ENCODE measurements at regions not wholly inside any gene's neighbourhood (a gene's known extent, or its start where the extent isn't known, plus 50 kb on each side); places are given as distances from the start of the nearest gene placed in this dataset.

- H2AFZ ChIP-seq (ENCODE audit: low read depth, low read length, severe bottlenecking): no peak overlapping the region
Measured at GRCh38 chr3:147813256-147813655, 404.1 kb downstream of the ZIC1 start.

GRCh38 chr3:147816752-147817151 is 407.6 kb downstream of the ZIC1 start:
- H4K20me1 ChIP-seq (ENCODE audit: low read depth, low read length): no peaks in the 10 kb centered on the region
- H3K4me2 ChIP-seq (ENCODE audit: low read depth, low read length, poor library complexity, severe bottlenecking): no peak overlapping the region
- H3K9me3 ChIP-seq (ENCODE audit: insufficient read depth, low read length): no peaks in the 10 kb centered on the region
- TF ChIP-seq EZH2phosphoT487 (conservative IDR thresholded peaks at IDR 0.05; ENCODE audit: low read length): no peak
- no peak for TF ChIP-seq CTCF (IDR thresholded peaks at IDR 0.05; ENCODE audit: insufficient read depth, low read length, poor library complexity, severe bottlenecking)
- no peaks in the 10 kb centered on the region for H3K36me3 ChIP-seq (ENCODE audit: low read length)
- no peaks in the 10 kb centered on the region for H3K79me2 ChIP-seq (ENCODE audit: insufficient read depth, low read length)
- no peak overlapping the region for H2AFZ ChIP-seq (ENCODE audit: low read depth, low read length, severe bottlenecking)
- H3K9ac ChIP-seq (ENCODE audit: low read length): no peak overlapping the region
- no peaks in the 10 kb centered on the region for H3F3A ChIP-seq (ENCODE audit: insufficient read depth)
- no peaks in the 10 kb centered on the region for H3K9me2 ChIP-seq (replicated peaks; ENCODE audit: insufficient read depth, low read length)
- no peak overlapping the region for H3K4me3 ChIP-seq (ENCODE audit: insufficient read depth, low read length, poor library complexity, severe bottlenecking)
- H3K27me3 ChIP-seq (ENCODE audit: low read length): no peaks in the 10 kb centered on the region
- no peak overlapping the region for H3K27ac ChIP-seq (ENCODE audit: low read depth, low read length)

More at GRCh38 chr3:147813256-147813655, 404.1 kb downstream of the ZIC1 start:
- Histone ChIP-seq H3K9me3 (ENCODE audit: insufficient read depth, low read length) (no peaks in the 10 kb centered on the region), H3K27ac (ENCODE audit: low read depth, low read length) (no peak overlapping the region), H3K36me3 (ENCODE audit: low read length) (no peaks in the 10 kb centered on the region), H3K79me2 (ENCODE audit: insufficient read depth, low read length) (no peaks in the 10 kb centered on the region), H3K9me2 (replicated peaks; ENCODE audit: insufficient read depth, low read length) (no peaks in the 10 kb centered on the region), H4K20me1 (ENCODE audit: low read depth, low read length) (no peaks in the 10 kb centered on the region), H3K4me3 (ENCODE audit: insufficient read depth, low read length, poor library complexity, severe bottlenecking) (no peak overlapping the region), H3K4me2 (ENCODE audit: low read depth, low read length, poor library complexity, severe bottlenecking) (no peak overlapping the region), H3K27me3 (ENCODE audit: low read length) (no peaks in the 10 kb centered on the region), H3K9ac (ENCODE audit: low read length) (no peak overlapping the region), H3F3A (ENCODE audit: insufficient read depth) (no peaks in the 10 kb centered on the region)
- TF ChIP-seq CTCF (IDR thresholded peaks at IDR 0.05; ENCODE audit: insufficient read depth, low read length, poor library complexity, severe bottlenecking) (no peak), EZH2phosphoT487 (conservative IDR thresholded peaks at IDR 0.05; ENCODE audit: low read length) (no peak)

- H3K9me2 ChIP-seq (replicated peaks; ENCODE audit: insufficient read depth, low read length): no peaks in the 10 kb centered on the region
- TF ChIP-seq EZH2phosphoT487 (conservative IDR thresholded peaks at IDR 0.05; ENCODE audit: low read length): no peak
- TF ChIP-seq CTCF (IDR thresholded peaks at IDR 0.05; ENCODE audit: insufficient read depth, low read length, poor library complexity, severe bottlenecking): no peak
- H3K27ac ChIP-seq (ENCODE audit: low read depth, low read length): no peak overlapping the region
- no peaks in the 10 kb centered on the region for H3K27me3 ChIP-seq (ENCODE audit: low read length)
- no peak overlapping the region for H3K4me2 ChIP-seq (ENCODE audit: low read depth, low read length, poor library complexity, severe bottlenecking)
- no peaks in the 10 kb centered on the region for H3K79me2 ChIP-seq (ENCODE audit: insufficient read depth, low read length)
- no peak overlapping the region for H3K4me3 ChIP-seq (ENCODE audit: insufficient read depth, low read length, poor library complexity, severe bottlenecking)
- no peaks in the 10 kb centered on the region for H3K9me3 ChIP-seq (ENCODE audit: insufficient read depth, low read length)
- no peaks in the 10 kb centered on the region for H4K20me1 ChIP-seq (ENCODE audit: low read depth, low read length)
- H3F3A ChIP-seq (ENCODE audit: insufficient read depth): no peaks in the 10 kb centered on the region
- no peak overlapping the region for H2AFZ ChIP-seq (ENCODE audit: low read depth, low read length, severe bottlenecking)
- H3K36me3 ChIP-seq (ENCODE audit: low read length): no peaks in the 10 kb centered on the region
- H3K9ac ChIP-seq (ENCODE audit: low read length): no peak overlapping the region
Measured at GRCh38 chr3:147832611-147833010, 423.4 kb downstream of the ZIC1 start.
